ENCODE measurements at regions not wholly inside any gene's neighbourhood (a gene's known extent, or its start where the extent isn't known, plus 50 kb on each side); places are given as distances from the start of the nearest gene placed in this dataset.

GRCh38 chr1:55932402-55932801 is 647.0 kb downstream of the PLPP3 start:
- TF ChIP-seq POLR2AphosphoS5 (IDR thresholded peaks at IDR 0.05; ENCODE audit: low read depth, low read length) = no peak
- TF ChIP-seq POLR2A (IDR thresholded peaks at IDR 0.05; ENCODE audit: low read depth, low read length) = no peak
- TF ChIP-seq TAF1 (IDR thresholded peaks at IDR 0.05; ENCODE audit: borderline replicate concordance, low read depth, low read length) = no peak
